HCT116 (cell line): ENCODE measurements at regions not wholly inside any gene's neighbourhood (a gene's known extent, or its start where the extent isn't known, plus 50 kb on each side); places are given as distances from the start of the nearest gene placed in this dataset.

Experiments used
- ATAC-seq: fragments of 200-7000 bp; cut with Tn5 transposase; 2 replicates; pipeline ENCODE4 v1.9.1; 2020; ENCODE audit warnings: mild to moderate bottlenecking, moderate library complexity
- BruUV-seq: library from RNA; stranded (reverse); fragments of 400-500 nt; replicated peaks from 2 replicates; lab custom pipeline; 2021; lab: Mats Ljungman, UMichigan
- CTCF ChIA-PET: fragments of 300-600 bp; sonication (Branson Sonifier 250); formaldehyde crosslinking; loops from one replicate; lab custom pipeline; 2021; ENCODE audit warnings: antibody characterized with exemption; lab: Charles Lee
- POLR2A ChIA-PET: fragments of 300-600, 350-600 bp; sonication (Branson Sonifier 250); formaldehyde crosslinking; loops from one replicate; lab custom pipeline; 2021; ENCODE audit warnings: antibody characterized with exemption; lab: Charles Lee
- RAD21 ChIA-PET, 2 experiments: fragments of 300-600 bp; sonication (Branson Sonifier 250); formaldehyde crosslinking; loops; one replicate each; lab custom pipeline; 2023; ENCODE audit warnings: low total read pairs in 2 of 2; ENCODE audit not compliant: uncharacterized antibody in 2 of 2, unreplicated experiment in 2 of 2, low non-redundant PET in 1 of 2; lab: Charles Lee
- DNase-seq: peaks from one replicate; pipeline ENCODE4 v3.0.0-alpha.2; 2010; ENCODE audit warnings: low read depth, low spot score
- H2AFZ ChIP-seq: fragments of 200-600 bp; shearing (Covaris generic), sonication (generic); 2 replicates; pipeline ENCODE4 v1.6.1; 2017; ENCODE audit warnings: low read depth, mixed run types, mixed read lengths, antibody characterized with exemption, low read length; ENCODE audit not compliant: poor library complexity, severe bottlenecking
- H3K27ac ChIP-seq: 2 replicates; pipeline ENCODE4 v1.5.1; 2012; ENCODE audit warnings: low read depth, low read length
- H3K27me3 ChIP-seq: fragments of 200-600 bp; sonication (generic); 2 replicates; pipeline ENCODE4 v1.6.1; 2016; ENCODE audit warnings: mixed run types, low read length, mixed read lengths; ENCODE audit not compliant: insufficient read depth
- H3K36me3 ChIP-seq, 2 experiments: fragments of 200-500 bp in 1 of 2; fragments of 200-600 bp in 1 of 2; sonication (Bioruptor generic) in 1 of 2; sonication (generic) in 1 of 2; 2 replicates each; pipeline versions ENCODE4 v1.5.1 to v1.6.1; 2014 to 2016; ENCODE audit warnings: low read length in 2 of 2, inconsistent platforms in 1 of 2, mixed read lengths in 1 of 2, mixed run types in 1 of 2; ENCODE audit not compliant: insufficient read depth in 2 of 2, control insufficient read depth in 1 of 2
- H3K4me1 ChIP-seq, 2 experiments: fragments of 200-600 bp in 1 of 2; sonication (generic) in 1 of 2; 2 replicates each; pipeline versions ENCODE4 v1.5.1 to v1.6.1; 2012 to 2017; ENCODE audit warnings: low read length in 2 of 2, inconsistent platforms in 1 of 2, mild to moderate bottlenecking in 1 of 2, mixed read lengths in 1 of 2, mixed run types in 1 of 2, moderate library complexity in 1 of 2; ENCODE audit not compliant: insufficient read depth in 2 of 2, control insufficient read depth in 1 of 2
- H3K4me2 ChIP-seq: fragments of 200-600 bp; sonication (generic); 2 replicates; pipeline ENCODE4 v1.6.1; 2017; ENCODE audit warnings: mixed run types, low read length, mixed read lengths
- H3K4me3 ChIP-seq, 2 experiments: fragments of 200-600 bp in 1 of 2; sonication (generic) in 1 of 2; replicated peaks in 1 of 2; 2 replicates each; pipeline ENCODE4 v1.5.1; 2011 to 2016; ENCODE audit warnings: low read length in 2 of 2, control low read depth in 1 of 2, low read depth in 1 of 2, mild to moderate bottlenecking in 1 of 2, mixed read lengths in 1 of 2, mixed run types in 1 of 2
- H3K79me2 ChIP-seq: fragments of 200-600 bp; sonication (generic); 2 replicates; pipeline ENCODE4 v1.6.1; 2017; ENCODE audit warnings: mild to moderate bottlenecking, mixed run types, low read length, moderate library complexity, mixed read lengths; ENCODE audit not compliant: insufficient read depth
- H3K9ac ChIP-seq: fragments of 200-600 bp; sonication (generic); 2 replicates; pipeline ENCODE4 v1.6.1; 2016; ENCODE audit warnings: low read length, mixed read lengths
- H3K9me2 ChIP-seq: fragments of 200-600 bp; sonication (generic), shearing (Covaris generic); 2 replicates; pipeline ENCODE4 v1.6.1; 2017; ENCODE audit warnings: mixed run types, mild to moderate bottlenecking, moderate library complexity; ENCODE audit not compliant: insufficient read depth
- H3K9me3 ChIP-seq, 2 experiments: fragments of 200-500 bp in 1 of 2; fragments of 200-600 bp in 1 of 2; sonication (Bioruptor generic) in 1 of 2; sonication (generic) in 1 of 2; 2 replicates each; pipeline ENCODE4 v1.6.1; 2014 to 2017; ENCODE audit warnings: low read length in 2 of 2, mixed read lengths in 2 of 2, inconsistent platforms in 1 of 2, low read depth in 1 of 2, mild to moderate bottlenecking in 1 of 2, mixed run types in 1 of 2, moderate library complexity in 1 of 2; ENCODE audit not compliant: control insufficient read depth in 1 of 2, insufficient read depth in 1 of 2
- H4K20me1 ChIP-seq: fragments of 200-600 bp; sonication (generic), shearing (Covaris generic); 2 replicates; pipeline ENCODE4 v1.6.1; 2017; ENCODE audit warnings: mixed run types, mild to moderate bottlenecking, moderate library complexity; ENCODE audit not compliant: insufficient read depth
- ATF3 ChIP-seq: IDR thresholded peaks from 2 replicates; pipeline ENCODE4 v1.6.1; 2012
- CBX3 ChIP-seq: IDR thresholded peaks from 2 replicates; pipeline ENCODE4 v1.6.1; 2012; ENCODE audit warnings: low read depth
- CEBPB ChIP-seq: IDR thresholded peaks from 2 replicates; pipeline ENCODE4 v1.6.1; 2012; ENCODE audit warnings: low read depth
- CTCF ChIP-seq, 3 experiments: fragments of 200-600 bp in 1 of 3; sonication (generic) in 1 of 3; IDR thresholded peaks in 2 of 3; conservative IDR thresholded peaks in 1 of 3; 2 replicates each; pipeline ENCODE4 v1.5.1; 2012 to 2017; ENCODE audit warnings: low read depth in 2 of 3, low read length in 2 of 3, antibody characterized with exemption in 1 of 3, borderline replicate concordance in 1 of 3, control low read depth in 1 of 3, mild to moderate bottlenecking in 1 of 3, mixed read lengths in 1 of 3, mixed run types in 1 of 3, moderate library complexity in 1 of 3; ENCODE audit not compliant: insufficient read depth in 1 of 3
- ELF1 ChIP-seq: IDR thresholded peaks from 2 replicates; pipeline ENCODE4 v1.6.1; 2012; ENCODE audit warnings: low read depth, borderline replicate concordance
- EZH2phosphoT487 ChIP-seq: fragments of 200-600 bp; IDR thresholded peaks from 2 replicates; pipeline ENCODE4 v1.6.1; 2018; ENCODE audit warnings: antibody characterized with exemption, borderline replicate concordance
- FOSL1 ChIP-seq: IDR thresholded peaks from 2 replicates; pipeline ENCODE4 v1.6.1; 2012; ENCODE audit warnings: low read depth
- JUND ChIP-seq: IDR thresholded peaks from 2 replicates; pipeline ENCODE4 v1.6.1; 2012
- POLR2A ChIP-seq: IDR thresholded peaks from 2 replicates; pipeline ENCODE4 v1.7.0; 2011; ENCODE audit warnings: borderline replicate concordance; ENCODE audit not compliant: insufficient read depth, insufficient read length; ENCODE audit errors: extremely low read depth
- POLR2AphosphoS5 ChIP-seq: IDR thresholded peaks from 2 replicates; pipeline ENCODE4 v1.6.1; 2011; ENCODE audit warnings: mild to moderate bottlenecking, low read depth, low read length, moderate library complexity
- RAD21 ChIP-seq: IDR thresholded peaks from 2 replicates; pipeline ENCODE4 v1.6.1; 2012; ENCODE audit warnings: low read depth, mild to moderate bottlenecking
- SP1 ChIP-seq: IDR thresholded peaks from 2 replicates; pipeline ENCODE4 v1.6.1; 2012; ENCODE audit warnings: low read depth
- TCF7L2 ChIP-seq: IDR thresholded peaks from 2 replicates; pipeline ENCODE4 v1.7.0; 2011; ENCODE audit warnings: borderline replicate concordance, inconsistent platforms; ENCODE audit not compliant: insufficient read depth, insufficient read length; ENCODE audit errors: extremely low read depth
- YY1 ChIP-seq: IDR thresholded peaks from 2 replicates; pipeline ENCODE4 v1.6.1; 2011; ENCODE audit warnings: low read length, low read depth, moderate library complexity, mild to moderate bottlenecking; ENCODE audit not compliant: insufficient replicate concordance; ENCODE audit errors: extremely low read depth
- ZNF274 ChIP-seq: fragments of 200-500 bp; sonication (Bioruptor generic); IDR thresholded peaks from 2 replicates; pipeline ENCODE4 v1.6.1; 2014; ENCODE audit warnings: mild to moderate bottlenecking, low read depth, low read length, inconsistent platforms
- intact Hi-C: fragments of 100-400 bp; cut with micrococcal nuclease; formaldehyde crosslinking; loops from 2 replicates; pipeline ENCODE4 v1.10.0; 2022

- intact Hi-C loops = no loop called here
- TF ChIP-seq POLR2AphosphoS5 = no peak
- no peak for TF ChIP-seq FOSL1
- Histone ChIP-seq H2AFZ (peak overlapping the region; percentile 10), H3K79me2 (no peaks in the 10 kb centered on the region), H3K36me3 (no peaks in the 10 kb centered on the region), H3K9ac (no peak overlapping the region), H3K27me3 (no peaks in the 10 kb centered on the region), H3K9me3 (no peaks in the 10 kb centered on the region), H3K4me3 (no peak overlapping the region), H4K20me1 (no peaks in the 10 kb centered on the region), H3K4me2 (no peak overlapping the region), H3K4me1 (no peaks in the 10 kb centered on the region), H3K27ac (no peak overlapping the region), H3K9me2 (0 out of 2 replicates have a peak, but pooled peaks cover 3% of the 10 kb centered on the region)
- ChIA-PET CTCF (no interaction called here), RAD21 (no interaction called here), POLR2A (no interaction called here)
- DNase-seq (no peak), ATAC-seq (no peak)
- BruUV-seq = no TSS peak
These were observed 155.9 kb downstream of the FAM174A start for GRCh38 chr5:100691085-100691484.

- no peak overlapping the region for H3K9ac ChIP-seq
- H3K9me2 ChIP-seq = 0 out of 2 replicates have a peak, but pooled peaks cover 3% of the 10 kb centered on the region
- H3K4me3 ChIP-seq = no peak overlapping the region
- BruUV-seq = no TSS peak
- no peaks in the 10 kb centered on the region for H3K79me2 ChIP-seq
- POLR2A ChIA-PET = no interaction called here
- DNase-seq (no peak), ATAC-seq (no peak)
- no peaks in the 10 kb centered on the region for H3K4me1 ChIP-seq
- no peak for TF ChIP-seq SP1
- TF ChIP-seq YY1 = no peak
- TF ChIP-seq ATF3 = no peak
- no peak for TF ChIP-seq ZNF274
- no peak for TF ChIP-seq TCF7L2
- TF ChIP-seq RAD21 = no peak
- TF ChIP-seq FOSL1 = no peak
- no peak for TF ChIP-seq POLR2A
- TF ChIP-seq ELF1 = no peak
- TF ChIP-seq EZH2phosphoT487 = no peak
- TF ChIP-seq JUND = no peak
- no peak for TF ChIP-seq CBX3
- no peak for TF ChIP-seq CEBPB
- TF ChIP-seq CTCF (IDR thresholded peaks at IDR 0.05 in 2 of 3, conservative IDR thresholded peaks at IDR 0.05 in 1 of 3; ENCODE audit: borderline replicate concordance in 1 of 3, insufficient read depth in 1 of 3, low read depth in 2 of 3, low read length in 2 of 3) = no peak
- H2AFZ ChIP-seq = peak overlapping the region; percentile 10
- H3K27ac ChIP-seq = no peak overlapping the region
- no peaks in the 10 kb centered on the region for H3K9me3 ChIP-seq
- H3K27me3 ChIP-seq = no peaks in the 10 kb centered on the region
- CTCF ChIA-PET = no interaction called here
- no peaks in the 10 kb centered on the region for H4K20me1 ChIP-seq
- H3K4me2 ChIP-seq = no peak overlapping the region
- intact Hi-C loops = no loop called here
- H3K36me3 ChIP-seq = no peaks in the 10 kb centered on the region
- RAD21 ChIA-PET = no interaction called here
These were observed 156.4 kb downstream of the FAM174A start for GRCh38 chr5:100691548-100691947.
